GM21528 (cell line): ENCODE measurements at regions not wholly inside any gene's neighbourhood (a gene's known extent, or its start where the extent isn't known, plus 50 kb on each side); places are given as distances from the start of the nearest gene placed in this dataset.
"Not testable (repeated sequence)": the region's sequence is repeated elsewhere in the genome, so short reads cannot be mapped to it uniquely, and the experiment has no call there.

ENCODE experiments used
- ATAC-seq: cut with Tn5 transposase; IDR thresholded peaks from one replicate; pipeline ENCODE4 v1.9.1; 2021; ENCODE audit warnings: mild to moderate bottlenecking, moderate library complexity; ENCODE audit not compliant: unreplicated experiment, low FRiP score

GRCh38 chr2:16720737-16721136, 55.1 kb upstream of the CYRIA start:
- ATAC-seq, result not testable (repeated sequence)

- ATAC-seq, result no peak
Observed at GRCh38 chr2:16719485-16719808, 53.8 kb upstream of the CYRIA start.

DNA sequence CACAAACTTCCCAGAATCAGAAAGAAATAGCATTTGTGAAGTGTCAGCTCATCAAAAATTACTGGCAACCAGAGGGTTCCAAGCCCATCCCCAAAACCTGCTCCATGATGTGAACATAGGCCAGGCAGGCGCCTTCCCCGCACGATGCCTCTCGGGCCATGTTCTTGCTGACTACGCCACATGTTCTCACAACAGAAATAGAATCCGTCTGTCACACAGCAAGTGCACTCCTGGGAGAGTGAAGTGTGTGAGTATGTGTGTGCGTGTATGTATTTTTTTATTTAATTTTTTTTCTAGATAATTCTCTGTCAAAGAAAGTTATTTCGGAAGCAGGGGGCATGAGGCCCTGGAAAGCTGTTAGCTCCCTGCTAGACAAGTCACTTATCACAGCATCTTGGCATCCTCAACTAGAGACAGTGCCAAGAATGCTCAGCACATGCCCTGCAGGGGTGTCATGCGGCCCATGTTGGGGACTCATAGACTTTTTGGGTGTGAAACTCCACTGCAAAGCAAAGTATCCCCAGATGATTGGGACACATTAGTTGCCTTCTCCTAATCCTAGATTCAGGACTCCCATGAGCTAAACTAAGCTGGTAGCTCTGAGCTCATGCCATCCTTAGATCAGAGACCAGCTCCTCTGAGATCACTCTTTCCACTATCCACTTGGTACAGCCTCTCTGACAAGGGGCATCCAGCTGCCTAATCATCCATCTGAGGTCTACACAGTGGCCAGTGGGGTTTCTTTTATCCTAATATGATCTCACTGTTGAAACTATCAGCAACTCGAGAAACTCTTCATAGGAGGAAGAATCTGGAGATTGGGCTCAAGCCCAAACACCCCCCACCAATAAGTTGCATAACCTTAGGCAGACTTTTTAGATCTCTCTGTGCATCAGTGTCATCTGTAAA, 53.2 kb upstream of the CYRIA start:
- no peak for ATAC-seq

GRCh38 chr2:16717477-16717876, 51.8 kb upstream of the CYRIA start:
- ATAC-seq, result no peak

DNA sequence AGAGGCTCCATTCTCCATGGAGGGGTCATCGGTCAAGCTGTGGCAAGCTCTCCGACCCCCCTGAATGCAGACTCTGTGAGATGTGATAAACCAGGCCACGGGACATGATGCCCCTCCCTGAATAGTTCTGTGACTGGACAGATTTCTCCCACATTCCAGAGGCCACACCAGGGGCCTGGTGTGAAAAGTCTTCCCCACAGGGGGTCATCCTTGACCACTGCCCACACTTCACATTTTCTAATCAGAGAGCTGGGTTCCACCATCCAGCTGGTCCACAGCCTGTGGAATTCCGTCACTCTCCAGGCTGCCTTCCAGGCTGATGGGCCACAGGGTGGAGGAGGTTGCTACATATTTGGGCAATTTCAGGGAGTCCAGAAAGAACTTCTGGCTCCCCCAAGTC, 51.3 kb upstream of the CYRIA start:
- ATAC-seq, result no peak

- ATAC-seq, result no peak
Observed at GRCh38 chr2:16716024-16716423, 50.4 kb upstream of the CYRIA start.
